Skeletal muscle satellite cell (primary cell): ENCODE measurements at regions not wholly inside any gene's neighbourhood (a gene's known extent, or its start where the extent isn't known, plus 50 kb on each side); places are given as distances from the start of the nearest gene placed in this dataset.

Source experiments
- H3K27me3 ChIP-seq: 2 replicates; pipeline ENCODE4 v1.7.0; 2013; ENCODE audit warnings: low read length; ENCODE audit not compliant: control insufficient read depth, insufficient read depth
- H3K36me3 ChIP-seq: 2 replicates; pipeline ENCODE4 v1.7.0; 2013; ENCODE audit warnings: mild to moderate bottlenecking, control low read depth, low read length; ENCODE audit not compliant: insufficient read depth
- H3K4me1 ChIP-seq: 2 replicates; pipeline ENCODE4 v1.7.0; 2013; ENCODE audit warnings: low read length; ENCODE audit not compliant: control insufficient read depth, insufficient read depth
- H3K4me2 ChIP-seq: 2 replicates; pipeline ENCODE4 v1.7.0; 2013; ENCODE audit warnings: mild to moderate bottlenecking, low read length
- H3K4me3 ChIP-seq: 2 replicates; pipeline ENCODE4 v1.7.0; 2013; ENCODE audit warnings: low read length
- H3K9ac ChIP-seq: 2 replicates; pipeline ENCODE4 v1.7.0; 2013; ENCODE audit warnings: mild to moderate bottlenecking, low read depth, low read length, moderate library complexity
- H3K9me3 ChIP-seq: replicated peaks from 2 replicates; pipeline ENCODE4 v1.7.0; 2013; ENCODE audit warnings: mild to moderate bottlenecking, control low read depth, low read length

- H3K4me3 ChIP-seq, result no peak overlapping the region
- H3K4me1 ChIP-seq, result peaks cover 32% of the 10 kb centered on the region
- H3K9me3 ChIP-seq, result no peaks in the 10 kb centered on the region
- H3K27me3 ChIP-seq, result no peaks in the 10 kb centered on the region
- H3K9ac ChIP-seq, result no peak overlapping the region
- H3K4me2 ChIP-seq, result no peak overlapping the region
- no peaks in the 10 kb centered on the region for H3K36me3 ChIP-seq
These were observed 630.1 kb upstream of the PIK3C3 start for GRCh38 chr18:41324934-41325333.

GRCh38 chr18:41324020-41324791 is 630.8 kb upstream of the PIK3C3 start:
- Histone ChIP-seq H3K4me3 (no peak overlapping the region), H3K9me3 (no peaks in the 10 kb centered on the region), H3K4me2 (no peak overlapping the region), H3K4me1 (peaks cover 32% of the 10 kb centered on the region), H3K36me3 (no peaks in the 10 kb centered on the region), H3K9ac (no peak overlapping the region), H3K27me3 (no peaks in the 10 kb centered on the region)

GRCh38 chr18:41323044-41323443 is 632.0 kb upstream of the PIK3C3 start:
- no peak overlapping the region for H3K4me3 ChIP-seq
- H3K4me2 ChIP-seq, result no peak overlapping the region
- H3K36me3 ChIP-seq, result no peaks in the 10 kb centered on the region
- no peaks in the 10 kb centered on the region for H3K27me3 ChIP-seq
- peaks cover 32% of the 10 kb centered on the region for H3K4me1 ChIP-seq
- H3K9me3 ChIP-seq, result no peaks in the 10 kb centered on the region
- no peak overlapping the region for H3K9ac ChIP-seq

GRCh38 chr18:41320100-41320499 is 634.9 kb upstream of the PIK3C3 start:
- H3K4me1 ChIP-seq, result peaks cover 24% of the 10 kb centered on the region
- no peaks in the 10 kb centered on the region for H3K9me3 ChIP-seq
- H3K9ac ChIP-seq, result no peak overlapping the region
- H3K4me2 ChIP-seq, result no peak overlapping the region
- H3K27me3 ChIP-seq, result no peaks in the 10 kb centered on the region
- H3K36me3 ChIP-seq, result no peaks in the 10 kb centered on the region
- H3K4me3 ChIP-seq, result no peak overlapping the region

GRCh38 chr18:41315134-41315533 is 639.9 kb upstream of the PIK3C3 start:
- Histone ChIP-seq H3K27me3 (no peaks in the 10 kb centered on the region), H3K4me2 (no peak overlapping the region), H3K36me3 (no peaks in the 10 kb centered on the region), H3K4me3 (no peak overlapping the region), H3K9ac (no peak overlapping the region), H3K4me1 (no peaks in the 10 kb centered on the region), H3K9me3 (no peaks in the 10 kb centered on the region)

GRCh38 chr18:41311571-41312547 is 643.2 kb upstream of the PIK3C3 start:
- no peaks in the 10 kb centered on the region for H3K27me3 ChIP-seq
- no peaks in the 10 kb centered on the region for H3K4me1 ChIP-seq
- no peak overlapping the region for H3K9ac ChIP-seq
- no peak overlapping the region for H3K4me3 ChIP-seq
- no peak overlapping the region for H3K4me2 ChIP-seq
- no peaks in the 10 kb centered on the region for H3K9me3 ChIP-seq
- no peaks in the 10 kb centered on the region for H3K36me3 ChIP-seq

GRCh38 chr18:41297740-41298139 is 657.3 kb upstream of the PIK3C3 start:
- Histone ChIP-seq H3K36me3 (no peaks in the 10 kb centered on the region), H3K27me3 (no peaks in the 10 kb centered on the region), H3K9ac (no peak overlapping the region), H3K4me2 (no peak overlapping the region), H3K4me3 (no peak overlapping the region), H3K4me1 (no peaks in the 10 kb centered on the region), H3K9me3 (no peaks in the 10 kb centered on the region)

GRCh38 chr18:41269294-41269693 is 685.7 kb upstream of the PIK3C3 start:
- Histone ChIP-seq H3K4me1 (peaks cover 10% of the 10 kb centered on the region), H3K27me3 (no peaks in the 10 kb centered on the region), H3K4me2 (no peak overlapping the region), H3K4me3 (no peak overlapping the region), H3K9me3 (no peaks in the 10 kb centered on the region), H3K9ac (no peak overlapping the region), H3K36me3 (no peaks in the 10 kb centered on the region)

- Histone ChIP-seq H3K4me1 (peaks cover 10% of the 10 kb centered on the region), H3K4me2 (no peak overlapping the region), H3K36me3 (no peaks in the 10 kb centered on the region), H3K27me3 (no peaks in the 10 kb centered on the region), H3K9ac (no peak overlapping the region), H3K4me3 (no peak overlapping the region), H3K9me3 (no peaks in the 10 kb centered on the region)
These were observed 686.8 kb upstream of the PIK3C3 start for GRCh38 chr18:41268271-41268670.

GRCh38 chr18:41266616-41267015 is 688.4 kb upstream of the PIK3C3 start:
- no peak overlapping the region for H3K4me2 ChIP-seq
- H3K4me1 ChIP-seq, result peaks cover 10% of the 10 kb centered on the region
- no peak overlapping the region for H3K9ac ChIP-seq
- no peaks in the 10 kb centered on the region for H3K9me3 ChIP-seq
- H3K4me3 ChIP-seq, result no peak overlapping the region
- H3K27me3 ChIP-seq, result no peaks in the 10 kb centered on the region
- H3K36me3 ChIP-seq, result no peaks in the 10 kb centered on the region

- H3K4me2 ChIP-seq, result no peak overlapping the region
- H3K4me3 ChIP-seq, result no peak overlapping the region
- peaks cover 10% of the 10 kb centered on the region for H3K4me1 ChIP-seq
- H3K27me3 ChIP-seq, result no peaks in the 10 kb centered on the region
- H3K9me3 ChIP-seq, result no peaks in the 10 kb centered on the region
- H3K9ac ChIP-seq, result no peak overlapping the region
- no peaks in the 10 kb centered on the region for H3K36me3 ChIP-seq
These were observed 688.8 kb upstream of the PIK3C3 start for GRCh38 chr18:41266204-41266603.
